GM19035 (cell line): ENCODE measurements at regions not wholly inside any gene's neighbourhood (a gene's known extent, or its start where the extent isn't known, plus 50 kb on each side); places are given as distances from the start of the nearest gene placed in this dataset.

Experiments used
- ATAC-seq: cut with Tn5 transposase; IDR thresholded peaks from one replicate; pipeline ENCODE4 v1.9.1; 2021; ENCODE audit not compliant: unreplicated experiment

GRCh38 chr2:235384624-235385023 lies 109.2 kb upstream of the AGAP1 start:
- ATAC-seq = no peak

GRCh38 chr2:235389626-235390025 lies 104.2 kb upstream of the AGAP1 start:
- ATAC-seq = no peak

GRCh38 chr2:235390108-235390815 lies 103.6 kb upstream of the AGAP1 start:
- peak; percentile 52 for ATAC-seq

GRCh38 chr2:235390816-235391194 lies 103.0 kb upstream of the AGAP1 start:
- ATAC-seq = no peak

GRCh38 chr2:235391921-235392615 lies 101.8 kb upstream of the AGAP1 start:
- ATAC-seq = no peak

- no peak for ATAC-seq
These were observed 99.5 kb upstream of the AGAP1 start for GRCh38 chr2:235394278-235394828.

- ATAC-seq = no peak
These were observed 97.6 kb upstream of the AGAP1 start for GRCh38 chr2:235396071-235396846.

GRCh38 chr2:235398321-235398720 lies 95.5 kb upstream of the AGAP1 start:
- no peak for ATAC-seq

GRCh38 chr2:235399895-235400294 lies 93.9 kb upstream of the AGAP1 start:
- ATAC-seq = no peak

- ATAC-seq = no peak
These were observed 91.4 kb upstream of the AGAP1 start for GRCh38 chr2:235402422-235402821.

- ATAC-seq = no peak
These were observed 88.1 kb upstream of the AGAP1 start for GRCh38 chr2:235405612-235406361.

- no peak for ATAC-seq
These were observed 87.4 kb upstream of the AGAP1 start for GRCh38 chr2:235406430-235406829.

GRCh38 chr2:235411905-235412485 lies 81.8 kb upstream of the AGAP1 start:
- no peak for ATAC-seq

GRCh38 chr2:235413064-235413463 lies 80.8 kb upstream of the AGAP1 start:
- ATAC-seq = no peak

- no peak for ATAC-seq
These were observed 79.4 kb upstream of the AGAP1 start for GRCh38 chr2:235414422-235414821.

GRCh38 chr2:235416858-235417499 lies 76.9 kb upstream of the AGAP1 start:
- ATAC-seq = no peak

- ATAC-seq = no peak
These were observed 74.9 kb upstream of the AGAP1 start for GRCh38 chr2:235418918-235419317.

GRCh38 chr2:235419996-235420395 lies 73.8 kb upstream of the AGAP1 start:
- ATAC-seq = no peak

GRCh38 chr2:235421618-235422017 lies 72.2 kb upstream of the AGAP1 start:
- ATAC-seq = no peak
